ENCODE measurements at regions not wholly inside any gene's neighbourhood (a gene's known extent, or its start where the extent isn't known, plus 50 kb on each side); places are given as distances from the start of the nearest gene placed in this dataset.

DNA sequence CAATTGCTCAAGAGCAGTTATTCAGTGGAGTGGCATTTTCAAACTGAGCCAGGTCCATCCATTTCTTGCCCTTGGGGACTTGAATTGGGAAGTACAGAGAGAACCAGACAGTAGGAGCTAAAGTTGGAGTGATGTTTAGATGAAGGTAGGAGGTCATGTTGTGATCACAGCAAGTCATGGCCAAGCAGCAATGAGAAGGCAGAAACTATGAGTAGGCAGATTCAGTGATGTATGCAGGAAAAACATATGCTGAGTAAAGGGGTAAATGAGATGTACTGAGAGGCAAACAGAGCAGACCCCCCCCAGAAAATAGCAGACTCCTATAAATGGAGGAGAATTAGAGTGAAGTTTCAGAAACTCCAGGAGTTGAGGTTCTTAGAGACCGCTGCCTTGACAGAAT, 95.8 kb downstream of the PERP start:
- TF ChIP-seq POLR2A (IDR thresholded peaks at IDR 0.05) = no peak
- TF ChIP-seq, protein P1, sequence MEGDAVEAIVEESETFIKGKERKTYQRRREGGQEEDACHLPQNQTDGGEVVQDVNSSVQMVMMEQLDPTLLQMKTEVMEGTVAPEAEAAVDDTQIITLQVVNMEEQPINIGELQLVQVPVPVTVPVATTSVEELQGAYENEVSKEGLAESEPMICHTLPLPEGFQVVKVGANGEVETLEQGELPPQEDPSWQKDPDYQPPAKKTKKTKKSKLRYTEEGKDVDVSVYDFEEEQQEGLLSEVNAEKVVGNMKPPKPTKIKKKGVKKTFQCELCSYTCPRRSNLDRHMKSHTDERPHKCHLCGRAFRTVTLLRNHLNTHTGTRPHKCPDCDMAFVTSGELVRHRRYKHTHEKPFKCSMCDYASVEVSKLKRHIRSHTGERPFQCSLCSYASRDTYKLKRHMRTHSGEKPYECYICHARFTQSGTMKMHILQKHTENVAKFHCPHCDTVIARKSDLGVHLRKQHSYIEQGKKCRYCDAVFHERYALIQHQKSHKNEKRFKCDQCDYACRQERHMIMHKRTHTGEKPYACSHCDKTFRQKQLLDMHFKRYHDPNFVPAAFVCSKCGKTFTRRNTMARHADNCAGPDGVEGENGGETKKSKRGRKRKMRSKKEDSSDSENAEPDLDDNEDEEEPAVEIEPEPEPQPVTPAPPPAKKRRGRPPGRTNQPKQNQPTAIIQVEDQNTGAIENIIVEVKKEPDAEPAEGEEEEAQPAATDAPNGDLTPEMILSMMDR (IDR thresholded peaks at IDR 0.05) = no peak
